HG02938 (cell line): ENCODE measurements at regions not wholly inside any gene's neighbourhood (a gene's known extent, or its start where the extent isn't known, plus 50 kb on each side); places are given as distances from the start of the nearest gene placed in this dataset.
"Not testable (repeated sequence)": the region's sequence is repeated elsewhere in the genome, so short reads cannot be mapped to it uniquely, and the experiment has no call there.

Experiments
- ATAC-seq: cut with Tn5 transposase; IDR thresholded peaks from one replicate; pipeline ENCODE4 v1.9.1; 2021; ENCODE audit warnings: mild to moderate bottlenecking, moderate library complexity; ENCODE audit not compliant: unreplicated experiment

DNA sequence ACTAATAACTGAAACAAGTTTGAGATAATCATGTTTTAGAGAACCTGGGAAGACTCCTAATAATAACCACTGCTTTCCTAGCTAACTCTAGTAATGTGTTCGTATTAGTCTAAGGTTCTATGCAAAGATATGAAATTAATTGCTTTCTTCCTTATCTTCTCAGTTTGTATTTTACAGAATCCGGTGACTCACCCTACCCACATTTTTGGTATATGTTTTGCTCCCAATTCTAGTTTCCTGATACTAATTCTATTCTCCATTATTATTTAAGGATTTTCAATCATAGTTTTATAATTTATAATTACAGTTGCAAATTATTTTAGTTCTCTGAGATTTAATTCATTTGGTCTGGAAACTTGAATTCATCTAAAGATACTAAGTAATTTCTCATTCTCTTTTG lies 394.6 kb upstream of the SETBP1 start:
- no peak for ATAC-seq

DNA sequence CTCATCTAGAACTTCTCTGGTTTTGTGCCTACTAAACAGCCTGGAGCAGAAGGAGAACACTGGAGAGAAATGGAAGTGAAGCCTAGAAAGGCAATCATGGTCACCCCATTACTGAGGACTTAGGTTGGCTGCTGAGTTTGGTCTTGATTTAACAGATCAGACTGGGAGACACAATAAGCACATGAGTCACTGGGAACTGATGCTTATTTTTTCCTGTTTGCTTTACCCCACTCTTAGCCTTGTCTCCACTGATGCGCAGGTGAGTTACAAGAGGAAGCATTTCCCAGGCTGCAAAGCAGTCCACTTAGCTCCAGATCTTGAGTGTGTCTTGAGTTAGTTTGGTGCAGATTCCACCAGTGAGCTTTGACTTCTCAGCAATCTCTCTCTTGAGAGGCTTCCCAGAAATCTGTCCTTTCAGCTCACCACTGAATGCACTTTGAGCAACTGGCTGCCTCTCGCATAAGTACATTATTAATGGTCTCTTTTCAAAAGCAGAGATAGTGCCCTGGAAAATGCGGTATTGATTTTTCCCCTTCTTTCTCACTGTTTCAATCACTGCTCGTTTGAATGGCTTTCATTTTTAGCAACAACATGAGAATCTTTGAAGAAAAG lies 390.2 kb upstream of the SETBP1 start:
- ATAC-seq, result no peak

DNA sequence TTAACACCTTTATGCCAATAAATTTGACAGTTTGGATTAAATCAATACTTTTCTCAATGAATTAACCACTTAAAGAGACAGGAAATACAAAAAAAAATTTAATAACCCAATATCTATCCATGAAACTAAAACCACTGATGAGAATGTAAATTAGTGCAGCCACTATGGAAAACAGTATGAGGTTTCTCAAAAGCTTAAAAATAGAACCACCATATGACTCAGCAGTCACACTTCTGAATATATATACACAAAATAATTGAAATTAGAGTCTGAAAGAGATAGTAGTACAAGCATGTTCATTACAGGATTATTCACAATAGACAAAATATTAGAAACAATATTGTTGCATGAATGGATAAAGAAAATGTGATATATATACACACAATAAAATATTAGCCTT lies 382.1 kb upstream of the SETBP1 start:
- no peak for ATAC-seq

DNA sequence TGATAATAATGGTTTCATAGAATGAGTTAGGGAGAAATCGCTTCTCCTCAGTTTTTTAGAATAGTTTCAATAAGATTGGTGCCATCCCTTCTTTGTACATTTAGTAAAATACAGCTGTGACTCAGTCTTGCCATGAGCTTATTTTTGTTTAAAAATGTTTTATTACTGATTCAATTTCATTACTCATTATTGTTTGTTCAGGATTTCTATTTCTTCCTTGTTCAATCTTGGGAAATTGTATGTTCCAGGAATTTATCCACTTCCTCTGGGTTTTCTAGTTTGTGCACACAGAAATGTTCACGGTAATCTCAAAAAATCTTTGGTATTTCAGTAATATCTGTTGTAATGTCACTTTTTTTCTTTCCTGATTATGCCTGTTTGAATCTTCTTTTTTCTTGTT lies 371.5 kb upstream of the SETBP1 start:
- ATAC-seq, result no peak

DNA sequence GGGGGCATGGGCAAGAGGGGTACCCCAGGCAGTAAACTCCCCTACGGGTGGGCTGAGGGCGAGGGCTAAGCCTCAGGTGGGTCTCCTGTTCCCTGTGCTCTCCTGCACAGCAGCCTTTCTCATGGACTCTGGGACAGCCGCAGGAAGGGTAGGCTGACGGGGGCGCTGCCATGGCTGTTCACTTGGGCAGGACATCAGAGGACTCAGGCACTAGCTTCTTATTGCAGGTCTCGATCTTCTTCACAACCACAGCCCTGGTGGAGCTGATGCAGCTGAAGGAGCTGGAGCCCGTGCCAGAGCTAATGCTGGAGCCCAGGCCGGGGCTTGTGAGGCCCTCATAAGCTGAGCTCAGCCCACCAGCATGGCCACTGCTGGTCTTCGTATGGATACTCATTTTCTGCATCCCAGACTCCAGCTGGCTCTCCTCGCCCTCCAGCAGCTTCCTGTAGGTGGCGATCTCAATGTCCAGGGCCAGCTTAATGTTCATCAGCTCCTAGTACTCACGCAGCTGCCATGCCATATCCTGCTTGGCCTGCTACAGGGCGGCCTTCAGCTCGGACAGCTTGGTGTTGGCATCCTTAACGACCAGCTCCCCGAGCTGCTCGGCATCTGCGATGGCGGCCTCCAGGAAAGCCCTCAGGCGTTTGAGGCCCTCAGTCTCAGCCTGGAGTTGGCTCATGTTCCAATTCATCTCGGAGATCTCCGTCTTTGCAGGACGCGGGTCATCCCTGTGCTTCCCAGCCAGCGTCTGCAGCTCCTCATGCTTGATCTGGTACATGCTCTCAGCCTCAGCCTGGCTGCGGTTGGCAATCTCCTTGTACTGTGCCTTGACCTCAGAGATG lies 359.8 kb upstream of the SETBP1 start:
- ATAC-seq, result no peak

DNA sequence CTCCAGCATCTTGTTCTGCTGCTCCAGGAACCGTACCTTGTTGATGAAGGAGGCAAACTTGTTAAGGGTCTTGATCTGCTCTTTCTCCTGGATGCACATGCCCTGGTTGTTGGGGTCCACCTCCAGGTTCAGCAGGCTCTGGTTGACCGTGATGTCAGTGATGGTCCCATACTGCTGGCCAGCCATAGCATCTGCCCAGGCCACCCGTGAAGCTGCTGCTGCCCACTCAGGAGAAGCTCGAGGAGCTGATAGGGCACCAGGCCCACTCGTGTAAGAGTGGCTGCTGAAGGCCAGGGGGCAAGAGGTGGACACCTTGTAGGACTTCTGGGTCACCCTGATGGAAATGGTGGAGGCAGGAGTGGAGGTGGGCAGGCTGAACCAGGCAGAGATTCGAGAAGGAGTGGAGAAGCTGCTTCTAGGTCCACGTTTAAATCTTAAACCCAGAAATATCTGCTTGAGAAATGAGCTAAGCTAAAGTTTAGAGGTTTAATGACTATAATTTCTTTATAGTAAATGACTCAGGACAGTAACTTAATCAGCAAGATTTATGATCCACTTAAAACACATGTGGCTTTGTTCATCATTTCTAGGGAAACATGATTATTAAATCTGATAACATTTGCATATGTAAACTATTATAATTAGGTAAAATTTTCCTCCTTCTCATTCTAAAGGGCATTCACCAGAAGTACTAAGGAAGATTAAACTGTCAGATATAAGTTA lies 358.7 kb upstream of the SETBP1 start:
- no peak for ATAC-seq

DNA sequence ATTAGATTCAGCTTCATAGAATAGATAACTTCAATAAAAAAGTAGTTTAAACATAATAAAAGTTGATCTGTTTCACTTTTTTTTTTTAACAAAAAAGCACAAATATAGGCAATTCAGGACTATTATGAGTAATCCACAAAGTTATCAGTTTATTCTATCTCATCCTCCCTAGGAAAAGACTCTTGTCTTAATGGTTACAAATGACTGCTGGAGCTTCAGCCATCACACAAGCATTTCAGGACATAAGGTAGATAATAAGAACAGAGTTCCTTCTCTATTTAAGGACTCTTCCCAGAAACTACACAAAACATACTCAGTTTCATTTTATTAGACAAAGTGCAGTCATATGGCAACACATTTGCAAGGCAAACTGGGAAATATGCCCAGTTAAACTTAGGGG lies 357.6 kb upstream of the SETBP1 start:
- ATAC-seq, result no peak

DNA sequence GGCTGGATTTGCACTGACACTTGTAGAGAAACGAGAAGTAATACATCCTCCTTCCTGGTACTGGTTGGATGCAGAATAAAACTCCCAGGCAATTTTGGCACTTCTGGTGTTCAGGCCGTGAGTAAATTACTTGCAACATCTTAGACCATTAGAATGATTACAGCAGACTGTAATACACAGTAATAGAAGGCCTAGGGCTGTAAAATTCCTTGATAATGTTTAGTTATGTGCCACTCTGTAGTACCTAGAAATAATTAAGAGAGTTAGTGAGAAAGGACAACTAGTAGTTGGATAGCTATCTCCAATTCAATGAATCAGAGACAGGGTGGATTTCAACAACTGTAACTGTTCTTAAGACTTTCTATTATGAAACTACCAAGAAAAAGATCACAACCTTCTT lies 356.3 kb upstream of the SETBP1 start:
- ATAC-seq, result no peak

DNA sequence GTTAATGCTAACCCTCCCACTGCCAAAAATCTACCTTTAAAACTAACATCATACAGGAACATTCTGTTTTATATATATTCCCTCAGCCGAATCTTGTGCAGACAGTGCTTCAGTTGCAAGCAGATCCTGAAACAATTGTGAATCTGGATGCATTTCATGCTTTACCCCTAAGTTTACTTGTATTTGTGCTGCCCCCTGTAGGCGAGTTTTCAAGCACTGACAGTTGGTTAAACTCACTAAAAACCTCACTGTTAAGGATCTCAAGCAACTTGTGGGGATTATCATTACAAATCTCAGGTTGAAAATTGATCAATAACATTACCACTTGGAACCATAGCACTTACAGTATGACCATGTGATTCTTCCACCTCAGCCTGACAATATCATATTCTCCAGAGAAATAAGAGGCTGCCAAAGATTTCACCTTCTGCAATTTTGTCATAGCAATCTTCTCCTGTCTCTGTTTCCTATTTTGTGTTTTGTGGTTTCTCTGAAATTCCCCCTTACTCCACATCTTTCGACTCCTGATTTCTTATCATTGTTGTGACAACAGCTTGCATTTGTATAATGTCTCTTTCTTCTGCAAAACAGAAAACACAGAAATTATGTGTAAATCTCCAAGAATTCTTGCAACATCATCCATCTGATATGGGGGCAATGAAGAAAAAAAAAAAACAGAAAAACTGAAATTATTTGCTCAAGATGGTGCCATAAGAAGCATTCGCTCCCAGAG lies 354.6 kb upstream of the SETBP1 start:
- no peak for ATAC-seq

DNA sequence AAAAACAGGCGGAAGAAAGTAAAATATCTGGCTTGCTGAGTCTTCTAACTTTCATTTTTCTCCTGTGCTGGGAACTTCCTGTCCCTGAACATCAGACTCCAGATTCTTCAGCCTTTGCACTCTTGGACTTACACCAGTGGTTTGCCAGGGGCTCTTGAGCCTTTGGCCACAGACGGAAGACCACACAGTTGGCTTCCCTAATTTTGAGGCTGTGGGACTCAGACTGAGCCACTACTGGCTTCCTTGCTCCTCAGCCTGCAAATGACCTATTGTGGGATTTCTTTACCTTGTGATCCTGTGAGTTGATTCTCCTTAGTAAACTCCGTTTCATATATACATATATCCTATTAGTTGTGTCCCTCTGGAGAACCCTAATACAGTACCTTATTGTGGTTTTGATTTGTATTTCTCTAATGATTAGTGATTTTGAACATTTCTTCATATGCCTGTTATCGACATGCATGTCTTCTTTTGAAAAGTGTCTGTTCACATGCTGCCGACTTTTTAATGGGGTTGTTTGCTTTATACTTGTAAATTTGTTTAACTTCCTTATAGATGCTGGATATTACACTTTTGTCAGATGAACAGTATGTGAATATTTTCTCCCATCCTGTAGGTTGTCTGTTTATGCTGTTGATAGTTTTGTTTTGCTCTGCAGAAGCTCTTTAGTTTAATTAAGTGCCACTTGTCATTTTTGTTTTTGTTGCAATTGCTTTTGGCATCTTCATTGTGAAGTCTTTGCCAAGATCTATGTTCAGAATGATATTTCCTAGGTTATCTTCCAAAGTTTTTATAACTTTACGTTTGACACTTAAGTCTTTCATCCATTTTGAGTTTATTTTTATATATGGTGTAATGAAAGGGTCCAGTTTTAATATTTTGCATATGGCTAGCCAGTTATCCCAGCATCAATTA lies 348.8 kb upstream of the SETBP1 start:
- no peak for ATAC-seq

DNA sequence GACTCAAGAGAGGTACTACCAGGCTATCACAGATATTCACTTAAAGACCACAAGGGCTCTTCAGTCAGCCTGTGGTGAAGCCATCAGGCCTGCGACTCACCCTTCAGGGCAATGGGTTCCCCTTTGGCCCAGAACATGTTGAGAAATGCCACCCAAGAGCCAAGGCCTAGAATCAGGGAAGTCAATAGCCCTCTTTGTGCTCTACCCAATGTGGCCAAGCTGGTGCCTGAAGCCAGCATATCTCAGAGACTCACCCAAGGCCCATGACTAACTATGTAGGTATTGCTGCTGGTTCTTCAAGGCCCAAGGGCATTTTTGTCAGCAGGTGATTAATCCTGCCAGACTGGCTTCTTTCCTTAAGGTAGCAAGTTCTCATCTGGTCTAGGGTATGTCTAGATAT lies 338.9 kb upstream of the SETBP1 start:
- ATAC-seq, result no peak

DNA sequence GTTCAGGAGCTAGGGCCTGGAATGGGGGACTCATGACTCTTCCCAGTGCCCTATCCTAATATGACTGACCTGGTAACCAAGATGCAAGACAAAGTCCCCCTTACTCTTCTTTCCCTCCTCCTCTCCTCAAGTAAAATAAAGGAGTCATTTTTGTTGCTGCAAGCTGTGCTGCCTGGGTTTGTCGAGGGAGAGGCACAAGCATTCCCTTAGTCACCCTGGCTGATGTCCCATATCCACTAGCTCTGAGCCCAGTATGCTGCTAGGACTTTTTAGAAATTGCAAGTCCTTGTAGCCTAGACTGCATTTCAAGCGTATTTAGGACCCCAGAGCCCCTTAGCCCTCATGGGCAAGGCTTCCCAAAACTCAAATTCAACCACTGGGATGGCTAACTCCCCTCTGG lies 338.5 kb upstream of the SETBP1 start:
- ATAC-seq, result no peak

DNA sequence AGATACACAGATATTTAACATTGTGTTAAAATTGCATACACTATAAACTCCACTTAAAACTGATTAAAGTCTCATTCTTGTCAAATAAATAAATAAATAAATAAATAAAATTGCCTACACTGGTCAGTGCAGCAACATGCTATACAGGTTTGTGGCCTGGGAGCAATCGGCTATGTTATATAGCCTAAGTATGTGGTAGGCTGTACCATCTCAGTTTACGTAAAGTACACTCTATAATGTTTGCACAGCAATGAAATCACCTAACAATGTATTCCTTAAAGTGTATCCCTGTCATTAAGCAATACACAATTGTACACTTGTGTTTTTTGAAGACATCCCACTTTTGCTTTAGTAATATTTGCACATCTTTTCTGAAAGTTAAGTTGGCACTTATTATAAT lies 337.7 kb upstream of the SETBP1 start:
- no peak for ATAC-seq

DNA sequence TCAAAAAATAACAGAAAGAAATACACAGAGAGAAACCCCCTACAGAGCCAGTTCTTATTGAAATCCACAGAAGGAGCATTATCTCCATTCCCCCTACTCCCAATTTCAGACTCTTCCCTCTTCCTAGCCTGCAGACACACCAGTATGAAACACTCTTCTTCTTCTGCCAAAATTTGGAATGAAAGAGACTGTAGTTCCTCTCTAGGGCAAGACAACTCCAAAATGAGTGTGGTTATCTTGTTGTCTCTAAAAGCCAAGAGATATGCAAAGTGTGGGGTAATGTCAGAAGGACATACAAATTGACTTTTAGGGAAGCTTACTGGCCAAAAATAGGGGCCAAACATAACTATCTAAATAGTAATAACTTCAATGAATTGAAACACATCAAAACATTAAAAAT lies 337.1 kb upstream of the SETBP1 start:
- no peak for ATAC-seq

DNA sequence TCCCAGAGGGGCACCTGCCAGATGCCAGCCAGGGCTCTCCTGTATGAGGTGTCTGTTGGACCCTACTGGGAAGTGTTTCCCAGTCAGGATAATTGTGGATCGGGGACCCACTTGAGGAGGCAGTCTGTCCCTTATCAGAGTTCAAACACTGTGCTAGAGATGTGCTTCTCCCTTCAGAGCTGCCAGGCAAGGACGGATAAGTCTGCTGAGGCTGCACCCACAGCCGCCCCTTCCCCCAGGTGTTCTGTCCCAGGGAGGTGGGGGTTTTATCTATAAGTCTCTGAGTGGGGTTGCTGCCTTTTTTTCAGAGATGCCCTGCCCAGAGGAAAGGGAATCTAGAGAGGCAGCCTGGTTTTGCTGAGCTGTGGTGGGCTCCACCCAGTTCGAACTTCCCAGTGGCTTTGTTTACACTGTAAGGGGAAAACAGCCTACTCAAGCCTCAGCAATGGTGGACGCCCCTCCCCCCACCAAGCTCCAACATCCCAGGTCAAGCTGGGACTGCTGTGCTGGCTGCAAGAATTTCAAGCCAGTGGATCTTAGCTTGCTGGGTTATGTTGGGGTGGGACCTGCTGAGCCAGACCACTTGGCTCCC lies 324.0 kb upstream of the SETBP1 start:
- ATAC-seq, result no peak

DNA sequence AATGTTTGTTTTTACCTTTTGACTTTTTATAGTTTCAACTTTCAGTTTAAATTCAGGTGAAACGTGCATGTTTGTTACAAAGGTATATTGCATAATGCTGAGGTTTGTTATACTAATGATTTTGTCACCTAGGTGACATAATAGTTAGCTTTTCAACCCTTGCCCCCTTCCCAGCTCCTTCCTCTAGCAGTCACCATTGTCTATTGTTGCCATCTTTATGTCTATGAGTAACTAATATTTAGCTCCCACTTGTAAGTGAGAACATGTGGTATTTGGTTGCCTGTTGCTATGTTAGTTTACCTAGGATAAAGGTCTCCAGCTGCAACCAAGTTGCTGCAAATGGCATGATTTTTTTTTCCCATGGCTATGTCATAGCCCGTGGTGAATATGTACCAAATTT lies 322.3 kb upstream of the SETBP1 start:
- ATAC-seq, result no peak

DNA sequence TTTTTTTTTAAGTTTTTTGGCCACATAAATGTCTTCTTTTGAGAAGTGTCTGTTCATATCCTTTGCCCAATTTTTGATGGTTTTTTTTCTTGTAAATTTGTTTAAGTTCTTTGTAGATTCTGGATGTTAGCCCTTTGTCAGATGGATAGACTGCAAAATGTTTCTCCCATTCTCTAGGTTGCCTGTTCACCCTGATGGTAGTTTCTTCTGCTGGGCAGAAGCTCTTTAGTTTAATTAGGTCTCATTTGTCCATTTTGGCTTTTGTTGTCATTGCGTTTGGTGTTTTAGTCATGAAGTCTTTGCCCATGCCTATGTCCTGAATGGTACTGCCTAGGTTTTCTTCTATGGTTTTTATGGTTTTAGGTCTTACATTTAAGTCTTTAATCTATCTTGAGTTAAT lies 320.9 kb upstream of the SETBP1 start:
- ATAC-seq, result not testable (repeated sequence)

DNA sequence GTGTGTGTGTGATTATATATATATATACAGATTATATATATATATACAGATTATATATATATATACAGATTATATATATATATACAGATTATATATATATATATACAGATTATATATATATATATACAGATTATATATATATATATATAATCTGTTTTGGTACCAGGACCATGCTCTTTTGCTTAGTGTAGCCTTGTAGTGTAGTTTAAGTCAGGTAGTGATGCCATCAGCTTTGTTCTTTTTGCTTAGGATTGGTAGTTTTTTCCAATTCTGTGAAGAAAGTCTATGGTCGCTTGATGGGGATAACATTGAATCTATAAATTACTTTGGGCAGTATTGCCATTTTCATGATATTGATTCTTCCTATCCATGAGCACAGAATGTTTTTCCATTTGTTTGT lies 318.5 kb upstream of the SETBP1 start:
- ATAC-seq, result not testable (repeated sequence)

DNA sequence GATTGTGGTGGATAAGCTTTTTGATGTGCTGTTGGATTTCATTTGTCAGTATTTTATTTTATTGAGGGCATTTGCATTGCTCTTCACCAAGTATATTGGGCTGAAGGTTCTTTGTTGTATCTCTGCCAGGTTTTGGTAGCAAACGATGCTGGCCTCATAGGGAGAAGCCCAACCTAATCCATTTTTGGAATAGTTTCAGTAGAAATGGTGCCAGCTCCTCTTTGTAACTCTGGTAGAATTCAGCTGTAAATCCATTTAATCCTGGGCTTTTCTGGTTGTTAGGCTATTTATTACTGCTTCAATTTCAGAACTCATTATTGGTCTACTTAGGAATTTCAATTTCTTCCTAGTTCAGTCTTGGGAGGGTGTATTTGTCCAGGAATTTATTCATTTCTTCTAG lies 309.8 kb upstream of the SETBP1 start:
- ATAC-seq, result no peak

DNA sequence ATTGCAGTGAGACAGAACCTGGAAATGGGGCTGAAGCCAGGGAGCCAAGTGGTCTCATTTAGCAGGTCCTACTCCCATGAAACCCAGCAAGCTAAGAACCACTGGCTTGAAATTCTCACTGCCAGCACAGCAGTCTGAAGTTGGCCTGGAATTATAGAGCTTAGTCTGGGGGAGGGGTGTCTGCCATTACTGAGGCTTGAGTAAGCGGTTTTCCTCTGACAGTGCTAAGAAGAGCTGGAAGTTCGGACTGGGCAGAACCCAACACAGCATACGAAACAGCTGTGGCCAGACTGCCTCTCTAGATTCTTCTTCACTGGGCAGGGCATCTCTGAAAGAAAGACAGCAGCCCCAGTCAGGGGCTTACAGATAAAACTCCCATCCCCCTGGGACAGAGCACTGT lies 305.7 kb upstream of the SETBP1 start:
- ATAC-seq, result no peak
